ENCODE measurements at regions not wholly inside any gene's neighbourhood (a gene's known extent, or its start where the extent isn't known, plus 50 kb on each side); places are given as distances from the start of the nearest gene placed in this dataset.

DNA sequence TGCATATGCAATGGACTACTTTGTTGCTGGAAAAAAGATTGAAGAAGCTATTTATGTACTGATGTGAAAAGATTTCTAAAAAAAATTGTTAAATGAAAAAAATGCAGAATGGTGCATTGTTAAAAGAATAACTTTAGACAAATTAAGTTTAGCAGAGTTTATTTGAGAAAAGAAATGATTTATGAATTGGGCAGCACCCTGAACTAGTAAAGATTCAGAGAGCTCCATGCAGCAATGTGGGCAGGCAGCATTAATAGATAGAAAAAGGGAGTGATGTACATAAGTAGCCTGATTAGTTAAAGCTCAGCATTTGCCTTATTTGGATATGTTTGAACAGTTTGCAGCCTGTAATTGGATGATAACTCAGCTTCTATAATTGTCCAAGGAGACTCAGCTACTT, 677.9 kb upstream of the SEMA6A start:
- DNase-seq (ENCODE audit: low read depth) = no peak
- no peak for TF ChIP-seq CTCF (IDR thresholded peaks at IDR 0.05; ENCODE audit: control insufficient read depth, insufficient read depth, low read depth, low read length, missing control alignments)
- no peak overlapping the region for H3K4me3 ChIP-seq (ENCODE audit: control insufficient read depth, low read depth, low read length)

- no peak overlapping the region for H3K4me3 ChIP-seq (ENCODE audit: control insufficient read depth, low read depth, low read length)
- TF ChIP-seq CTCF (IDR thresholded peaks at IDR 0.05; ENCODE audit: control insufficient read depth, insufficient read depth, low read depth, low read length, missing control alignments) = no peak
- DNase-seq (ENCODE audit: low read depth) = no peak
These were observed 674.6 kb upstream of the SEMA6A start for GRCh38 chr5:117249086-117249815.

- TF ChIP-seq CTCF (IDR thresholded peaks at IDR 0.05; ENCODE audit: control insufficient read depth, insufficient read depth, low read depth, low read length, missing control alignments) = no peak
- no peak for DNase-seq (ENCODE audit: low read depth)
- no peak overlapping the region for H3K4me3 ChIP-seq (ENCODE audit: control insufficient read depth, low read depth, low read length)
These were observed 671.8 kb upstream of the SEMA6A start for GRCh38 chr5:117246424-117246823.

DNA sequence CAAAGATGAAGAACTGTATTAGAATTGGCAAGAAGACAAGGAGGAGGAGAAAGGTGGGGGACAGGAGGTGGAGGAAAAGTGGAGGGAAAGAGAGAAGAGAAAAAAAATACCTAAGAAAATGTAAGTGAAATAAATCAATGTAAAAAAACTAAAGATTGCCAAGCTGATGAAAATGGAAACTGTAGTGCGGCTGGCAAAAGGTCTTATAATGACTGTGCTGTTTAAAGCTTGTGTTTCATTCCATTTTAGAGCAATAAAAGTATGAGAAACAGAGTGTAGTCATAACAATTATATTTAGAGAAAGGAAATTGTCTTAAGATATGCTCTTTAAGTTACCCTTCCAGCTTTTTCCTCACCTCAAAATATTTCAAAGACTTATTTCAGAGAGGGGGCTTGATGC, 670.5 kb upstream of the SEMA6A start:
- no peak for DNase-seq (ENCODE audit: low read depth)
- H3K4me3 ChIP-seq (ENCODE audit: control insufficient read depth, low read depth, low read length) = no peak overlapping the region
- TF ChIP-seq CTCF (IDR thresholded peaks at IDR 0.05; ENCODE audit: control insufficient read depth, insufficient read depth, low read depth, low read length, missing control alignments) = no peak

GRCh38 chr5:117242028-117242427, 667.4 kb upstream of the SEMA6A start:
- TF ChIP-seq CTCF (IDR thresholded peaks at IDR 0.05; ENCODE audit: control insufficient read depth, insufficient read depth, low read depth, low read length, missing control alignments) = no peak
- DNase-seq (ENCODE audit: low read depth) = no peak
- no peak overlapping the region for H3K4me3 ChIP-seq (ENCODE audit: control insufficient read depth, low read depth, low read length)

DNA sequence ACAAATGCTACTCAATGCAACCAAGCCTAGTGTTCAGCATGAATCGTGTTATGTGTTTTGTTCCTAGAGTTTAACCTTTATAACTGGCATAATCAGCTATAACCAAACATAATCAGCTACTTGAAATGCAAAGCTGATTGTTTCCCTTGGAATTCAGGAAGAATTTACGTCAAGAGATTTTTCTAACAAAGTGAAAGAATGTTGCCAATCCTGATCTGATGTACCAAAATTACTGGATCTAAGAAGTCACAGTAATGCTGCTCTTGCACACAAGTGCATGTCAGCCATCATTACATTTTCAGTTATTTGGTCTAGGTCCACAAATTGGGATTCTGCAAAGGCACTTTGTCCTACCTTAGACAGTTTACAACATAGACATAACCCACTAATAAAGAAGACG, 662.3 kb upstream of the SEMA6A start:
- TF ChIP-seq CTCF (IDR thresholded peaks at IDR 0.05; ENCODE audit: control insufficient read depth, insufficient read depth, low read depth, low read length, missing control alignments) = no peak

More for the DNA sequence above, 662.3 kb upstream of the SEMA6A start:
- no peak for DNase-seq (ENCODE audit: low read depth)
- no peak overlapping the region for H3K4me3 ChIP-seq (ENCODE audit: control insufficient read depth, low read depth, low read length)
